Naive thymus-derived CD8-positive, alpha-beta T cell (primary cell): ENCODE measurements at regions not wholly inside any gene's neighbourhood (a gene's known extent, or its start where the extent isn't known, plus 50 kb on each side); places are given as distances from the start of the nearest gene placed in this dataset.
"Not testable (repeated sequence)": the region's sequence is repeated elsewhere in the genome, so short reads cannot be mapped to it uniquely, and the experiment has no call there.

ENCODE experiments used
- ATAC-seq, 2 donors: fragments of 150-1000 bp; cut with Tn5 transposase in 1 of 2; sonication (Bioruptor Pico), chemical (Tn5 transposase) in 1 of 2; 1 replicate in 1 of 2; 2 replicates in 1 of 2; pipeline ENCODE4 v1.10.0; 2021; ENCODE audit warnings: mild to moderate bottlenecking in 2 of 2, moderate library complexity in 2 of 2
- POLR2A ChIA-PET: fragments of 350-600 bp; sonication (Branson Sonifier 250); formaldehyde crosslinking; loops from one replicate; lab custom pipeline; 2021; ENCODE audit warnings: antibody characterized with exemption; lab: Charles Lee
- DNase-seq, 10 donors: peaks; one replicate each; pipeline versions ENCODE4 v3.0.0 to v3.0.0-alpha.2; 2020 to 2022
- H3K27ac Mint-ChIP-seq, 10 donors: one replicate each; pipeline ENCODE4 v1.8.0; 2020 to 2022; ENCODE audit warnings: mild to moderate bottlenecking in 10 of 10, mixed read lengths in 10 of 10, moderate library complexity in 4 of 10, inconsistent platforms in 1 of 10
- H3K27me3 Mint-ChIP-seq, 5 donors: one replicate each; pipeline ENCODE4 v1.8.0; 2021 to 2022; ENCODE audit warnings: mixed read lengths in 5 of 5
- H3K36me3 Mint-ChIP-seq, 3 donors: one replicate each; pipeline ENCODE4 v1.8.0; 2020 to 2022; ENCODE audit warnings: mixed read lengths in 3 of 3, mild to moderate bottlenecking in 2 of 3, inconsistent platforms in 1 of 3
- H3K4me1 Mint-ChIP-seq, 4 donors: one replicate each; pipeline ENCODE4 v1.8.0; 2021 to 2022; ENCODE audit warnings: mixed read lengths in 4 of 4
- H3K4me3 Mint-ChIP-seq, 10 donors: one replicate each; pipeline ENCODE4 v1.8.0; 2020 to 2022; ENCODE audit warnings: mild to moderate bottlenecking in 10 of 10, mixed read lengths in 10 of 10, moderate library complexity in 6 of 10, inconsistent platforms in 1 of 10
- H3K9me3 Mint-ChIP-seq, 9 donors: one replicate each; pipeline ENCODE4 v1.8.0; 2020 to 2022; ENCODE audit warnings: mixed read lengths in 9 of 9, mild to moderate bottlenecking in 3 of 9, inconsistent platforms in 1 of 9, moderate library complexity in 1 of 9

DNA sequence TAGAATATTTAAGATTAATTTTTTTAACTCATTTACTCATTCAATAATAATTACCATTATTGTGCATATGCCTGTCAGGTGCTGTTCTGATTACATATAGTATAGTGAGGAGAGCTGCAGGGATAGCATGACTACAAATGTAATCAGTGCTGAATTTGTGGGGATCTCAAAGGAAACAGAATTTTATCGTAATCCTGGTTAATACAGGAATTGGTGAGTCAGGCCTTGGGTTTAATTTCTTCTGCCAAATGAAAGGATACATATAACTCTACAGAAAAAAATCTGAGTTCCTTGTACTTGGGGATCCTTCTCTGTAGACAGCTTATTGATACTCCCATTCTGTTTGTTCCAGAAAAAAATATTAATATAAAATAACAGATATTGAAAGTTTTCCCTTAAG lies 297.2 kb downstream of the GJA1 start:
- no peaks in the 10 kb centered on the region for H3K27me3 Mint-ChIP-seq
- no peak for ATAC-seq
- H3K27ac Mint-ChIP-seq = no peak overlapping the region
- POLR2A ChIA-PET = no interaction called here
- peaks cover 0 to 14% (median 11%) of the 10 kb centered on the region in 9 donors for H3K9me3 Mint-ChIP-seq
- H3K4me1 Mint-ChIP-seq = peaks cover 0 to 5% (median 0%) of the 10 kb centered on the region in 4 donors
- H3K36me3 Mint-ChIP-seq = no peaks in the 10 kb centered on the region
- no peak overlapping the region for H3K4me3 Mint-ChIP-seq
- no peak for DNase-seq

DNA sequence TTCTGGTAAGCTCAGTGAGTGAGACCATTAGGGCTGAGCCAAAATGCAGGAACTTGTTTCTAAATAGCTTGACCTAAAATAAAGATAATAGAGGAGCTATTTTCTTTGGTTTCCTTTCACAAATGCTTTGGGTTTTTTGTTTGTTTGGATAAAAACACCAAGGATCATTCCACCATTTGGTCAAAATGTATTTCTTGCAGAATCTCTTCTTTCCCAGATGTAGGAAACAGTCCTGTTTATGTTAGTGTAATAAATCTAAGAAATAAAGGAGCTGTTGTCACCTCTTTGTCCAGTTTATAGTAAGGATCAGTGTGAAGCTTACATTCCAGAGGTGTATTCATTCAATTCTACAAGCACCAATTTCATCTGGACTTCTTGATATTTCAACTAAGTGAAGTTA lies 297.8 kb downstream of the GJA1 start:
- Mint-ChIP-seq H3K9me3 (peaks cover 0 to 14% (median 11%) of the 10 kb centered on the region in 9 donors), H3K4me3 (no peak overlapping the region), H3K36me3 (no peaks in the 10 kb centered on the region), H3K27me3 (no peaks in the 10 kb centered on the region), H3K27ac (no peak overlapping the region), H3K4me1 (peaks cover 0 to 5% (median 0%) of the 10 kb centered on the region in 4 donors)
- POLR2A ChIA-PET = no interaction called here
- ATAC-seq = no peak
- no peak for DNase-seq

DNA sequence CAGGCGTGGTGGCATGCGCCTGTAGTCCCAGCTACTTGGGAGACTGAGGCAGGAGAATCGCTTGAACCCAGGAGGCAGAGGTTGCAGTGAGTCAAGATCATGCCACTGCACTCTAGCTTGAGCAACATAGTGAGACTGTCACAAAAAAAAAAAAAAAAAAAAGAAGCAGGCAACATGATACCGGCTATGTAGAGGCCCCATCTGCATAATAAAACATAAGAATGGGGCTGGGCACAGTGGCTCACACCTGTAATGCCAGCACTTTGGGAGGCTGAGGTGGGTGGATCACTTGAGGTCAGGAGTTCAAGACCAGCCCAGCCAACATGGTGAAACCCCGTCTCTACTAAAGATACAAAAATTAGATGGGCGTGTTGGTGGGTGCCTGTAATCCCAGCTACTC lies 304.7 kb downstream of the GJA1 start:
- H3K4me3 Mint-ChIP-seq, ATAC-seq, H3K27me3 Mint-ChIP-seq, H3K4me1 Mint-ChIP-seq, POLR2A ChIA-PET, H3K9me3 Mint-ChIP-seq, DNase-seq, H3K36me3 Mint-ChIP-seq, H3K27ac Mint-ChIP-seq: not testable (repeated sequence)

GRCh38 chr6:121743691-121744090 lies 308.2 kb downstream of the GJA1 start:
- Mint-ChIP-seq H3K27ac (no peak overlapping the region), H3K36me3 (no peaks in the 10 kb centered on the region), H3K9me3 (peaks cover 0 to 2% (median 0%) of the 10 kb centered on the region in 9 donors), H3K4me3 (no peak overlapping the region), H3K4me1 (no peaks in the 10 kb centered on the region), H3K27me3 (no peaks in the 10 kb centered on the region)
- POLR2A ChIA-PET = no interaction called here
- ATAC-seq (no peak), DNase-seq (no peak)

GRCh38 chr6:121748376-121748775 lies 312.9 kb downstream of the GJA1 start:
- Mint-ChIP-seq H3K27ac (no peak overlapping the region), H3K4me3 (no peak overlapping the region), H3K4me1 (no peaks in the 10 kb centered on the region), H3K36me3 (peaks cover 0 to 6% (median 0%) of the 10 kb centered on the region in 3 donors), H3K27me3 (no peaks in the 10 kb centered on the region), H3K9me3 (peaks cover 0 to 11% (median 0%) of the 10 kb centered on the region in 9 donors)
- POLR2A ChIA-PET = no interaction called here
- no peak for DNase-seq
- no peak for ATAC-seq

GRCh38 chr6:121748850-121749249 lies 313.4 kb downstream of the GJA1 start:
- ATAC-seq = no peak
- no peaks in the 10 kb centered on the region for H3K4me1 Mint-ChIP-seq
- no peak overlapping the region for H3K27ac Mint-ChIP-seq
- H3K36me3 Mint-ChIP-seq = peaks cover 0 to 6% (median 0%) of the 10 kb centered on the region in 3 donors
- no peaks in the 10 kb centered on the region for H3K27me3 Mint-ChIP-seq
- no peak for DNase-seq
- peaks cover 0 to 11% (median 0%) of the 10 kb centered on the region in 9 donors for H3K9me3 Mint-ChIP-seq
- H3K4me3 Mint-ChIP-seq = no peak overlapping the region
- POLR2A ChIA-PET = no interaction called here

- Mint-ChIP-seq H3K4me1 (no peaks in the 10 kb centered on the region), H3K4me3 (no peak overlapping the region), H3K27ac (no peak overlapping the region), H3K36me3 (peaks cover 0 to 6% (median 0%) of the 10 kb centered on the region in 3 donors), H3K27me3 (no peaks in the 10 kb centered on the region), H3K9me3 (peaks cover 0 to 11% (median 0%) of the 10 kb centered on the region in 9 donors)
- POLR2A ChIA-PET = no interaction called here
- ATAC-seq (no peak), DNase-seq (no peak)
Measured at GRCh38 chr6:121755485-121755884, 320.0 kb downstream of the GJA1 start.

- POLR2A ChIA-PET = no interaction called here
- H3K9me3 Mint-ChIP-seq = peaks cover 0 to 5% (median 2%) of the 10 kb centered on the region in 9 donors
- no peak overlapping the region for H3K4me3 Mint-ChIP-seq
- H3K27ac Mint-ChIP-seq = no peak overlapping the region
- ATAC-seq (no peak), DNase-seq (no peak)
- no peaks in the 10 kb centered on the region for H3K4me1 Mint-ChIP-seq
- H3K27me3 Mint-ChIP-seq = no peaks in the 10 kb centered on the region
- peaks cover 0 to 3% (median 3%) of the 10 kb centered on the region in 3 donors for H3K36me3 Mint-ChIP-seq
Measured at GRCh38 chr6:121756666-121757065, 321.2 kb downstream of the GJA1 start.

GRCh38 chr6:121759370-121759769 lies 323.9 kb downstream of the GJA1 start:
- POLR2A ChIA-PET = no interaction called here
- Mint-ChIP-seq H3K36me3 (peaks cover 0 to 7% (median 7%) of the 10 kb centered on the region in 3 donors), H3K4me3 (no peak overlapping the region), H3K27ac (no peak overlapping the region), H3K9me3 (peaks cover 0 to 12% (median 2%) of the 10 kb centered on the region in 9 donors), H3K4me1 (no peaks in the 10 kb centered on the region), H3K27me3 (no peaks in the 10 kb centered on the region)
- DNase-seq = no peak
- ATAC-seq = no peak

GRCh38 chr6:121760191-121760590 lies 324.7 kb downstream of the GJA1 start:
- Mint-ChIP-seq H3K27ac (no peak overlapping the region), H3K4me3 (no peak overlapping the region), H3K27me3 (no peaks in the 10 kb centered on the region), H3K9me3 (peaks cover 0 to 12% (median 2%) of the 10 kb centered on the region in 9 donors), H3K4me1 (peaks cover 0 to 3% (median under 1%) of the 10 kb centered on the region in 4 donors), H3K36me3 (peaks cover 0 to 7% (median 7%) of the 10 kb centered on the region in 3 donors)
- DNase-seq (no peak), ATAC-seq (no peak)
- POLR2A ChIA-PET = no interaction called here

DNA sequence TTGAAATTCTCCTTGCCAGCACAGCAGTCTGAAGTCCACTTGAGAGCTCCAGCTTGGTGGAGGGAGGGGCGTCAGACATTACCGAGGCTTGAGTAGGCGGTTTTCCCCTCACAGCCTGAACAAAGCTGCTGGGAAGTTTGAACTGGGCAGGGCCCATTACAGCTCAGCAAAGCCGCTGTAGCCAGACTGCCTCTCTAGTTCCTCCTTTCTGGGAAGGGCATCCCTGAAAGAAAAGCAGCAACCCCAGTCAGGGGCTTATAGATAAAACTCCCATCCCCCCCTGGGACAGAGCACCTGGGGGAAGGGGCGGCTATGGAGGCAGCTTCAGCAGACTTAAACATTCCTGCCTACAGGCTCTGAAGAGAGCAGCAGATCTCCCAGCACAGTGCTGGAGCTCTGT lies 325.3 kb downstream of the GJA1 start:
- no peak overlapping the region for H3K4me3 Mint-ChIP-seq
- peaks cover 0 to 7% (median 7%) of the 10 kb centered on the region in 3 donors for H3K36me3 Mint-ChIP-seq
- no peak overlapping the region for H3K27ac Mint-ChIP-seq
- POLR2A ChIA-PET = no interaction called here
- DNase-seq (no peak), ATAC-seq (no peak)
- peaks cover 0 to 4% (median under 1%) of the 10 kb centered on the region in 4 donors for H3K4me1 Mint-ChIP-seq
- H3K27me3 Mint-ChIP-seq = no peaks in the 10 kb centered on the region
- H3K9me3 Mint-ChIP-seq = peaks cover 0 to 12% (median 2%) of the 10 kb centered on the region in 9 donors

DNA sequence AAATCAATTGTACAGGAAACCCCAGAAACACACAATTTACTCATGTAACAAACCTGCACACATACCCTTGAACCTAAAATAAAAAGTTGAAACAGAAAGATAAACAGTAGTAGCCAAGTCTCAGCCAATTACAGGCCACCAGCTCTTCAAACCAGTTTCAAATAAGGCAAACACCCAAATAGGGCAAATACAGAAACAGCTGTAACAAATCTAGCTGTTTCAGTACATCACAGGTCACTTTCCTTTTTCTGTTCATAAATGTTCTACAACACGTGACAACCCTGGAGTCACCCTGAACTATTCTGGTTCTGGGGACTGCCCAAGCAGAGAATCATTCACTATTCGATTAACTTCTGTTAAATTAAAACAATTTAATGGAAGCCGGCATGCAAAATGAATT lies 329.0 kb downstream of the GJA1 start:
- Mint-ChIP-seq H3K4me1 (peaks cover 0 to 4% (median under 1%) of the 10 kb centered on the region in 4 donors), H3K27me3 (no peaks in the 10 kb centered on the region), H3K9me3 (peaks cover 0 to 12% (median 2%) of the 10 kb centered on the region in 9 donors), H3K36me3 (peaks cover 0 to 7% (median 7%) of the 10 kb centered on the region in 3 donors), H3K4me3 (no peak overlapping the region), H3K27ac (no peak overlapping the region)
- POLR2A ChIA-PET = no interaction called here
- no peak for ATAC-seq
- DNase-seq = no peak

- Mint-ChIP-seq H3K9me3 (peaks cover 0 to 12% (median 2%) of the 10 kb centered on the region in 9 donors), H3K27me3 (no peaks in the 10 kb centered on the region), H3K4me1 (peaks cover 0 to 4% (median under 1%) of the 10 kb centered on the region in 4 donors), H3K27ac (no peak overlapping the region), H3K4me3 (no peak overlapping the region), H3K36me3 (peaks cover 0 to 7% (median 7%) of the 10 kb centered on the region in 3 donors)
- DNase-seq (no peak), ATAC-seq (no peak)
- POLR2A ChIA-PET = no interaction called here
Measured at GRCh38 chr6:121765060-121765459, 329.6 kb downstream of the GJA1 start.

GRCh38 chr6:121767211-121767610 lies 331.8 kb downstream of the GJA1 start:
- ATAC-seq = no peak
- no peaks in the 10 kb centered on the region for H3K27me3 Mint-ChIP-seq
- no peak overlapping the region for H3K4me3 Mint-ChIP-seq
- POLR2A ChIA-PET = no interaction called here
- no peak for DNase-seq
- no peak overlapping the region for H3K27ac Mint-ChIP-seq
- peaks cover 0 to 4% (median under 1%) of the 10 kb centered on the region in 9 donors for H3K9me3 Mint-ChIP-seq
- H3K4me1 Mint-ChIP-seq = peaks cover 0 to 4% (median under 1%) of the 10 kb centered on the region in 4 donors
- H3K36me3 Mint-ChIP-seq = no peaks in the 10 kb centered on the region
